Smooth muscle cell (in vitro differentiated cells): ENCODE measurements at regions not wholly inside any gene's neighbourhood (a gene's known extent, or its start where the extent isn't known, plus 50 kb on each side); places are given as distances from the start of the nearest gene placed in this dataset.

ENCODE experiments used
- DNase-seq: peaks from one replicate; lab custom pipeline; 2025; ENCODE audit not compliant: unreplicated experiment; lab: John Stamatoyannopoulos, UW
- H2AFZ ChIP-seq: fragments of 200-600 bp; sonication (generic); 2 replicates; pipeline ENCODE4 v1.6.0; 2016; ENCODE audit warnings: antibody characterized with exemption, low read depth, mild to moderate bottlenecking
- H3F3A ChIP-seq: fragments of 200-600 bp; sonication (generic); 2 replicates; pipeline ENCODE4 v1.6.0; 2017; ENCODE audit warnings: antibody characterized with exemption, low read depth
- H3K27ac ChIP-seq: fragments of 200-600 bp; sonication (generic); 2 replicates; pipeline ENCODE4 v1.5.1; 2016; ENCODE audit warnings: low read depth, mild to moderate bottlenecking
- H3K27me3 ChIP-seq: fragments of 200-600 bp; sonication (generic); 2 replicates; pipeline ENCODE4 v1.6.1; 2016; ENCODE audit warnings: low read depth, mild to moderate bottlenecking
- H3K36me3 ChIP-seq: fragments of 200-600 bp; sonication (generic); 2 replicates; pipeline ENCODE4 v1.5.1; 2016; ENCODE audit warnings: low read depth
- H3K4me1 ChIP-seq: fragments of 200-600 bp; sonication (generic); 2 replicates; pipeline ENCODE4 v1.5.1; 2016; ENCODE audit warnings: low read depth
- H3K4me2 ChIP-seq: fragments of 200-600 bp; sonication (generic); 2 replicates; pipeline ENCODE4 v1.6.0; 2016; ENCODE audit warnings: mild to moderate bottlenecking
- H3K4me3 ChIP-seq: fragments of 200-600 bp; sonication (generic); 2 replicates; pipeline ENCODE4 v1.5.1; 2016; ENCODE audit warnings: mild to moderate bottlenecking
- H3K79me2 ChIP-seq: fragments of 200-600 bp; sonication (generic); 2 replicates; pipeline ENCODE4 v1.6.0; 2016; ENCODE audit warnings: low read depth, mild to moderate bottlenecking
- H3K9ac ChIP-seq: fragments of 200-600 bp; sonication (generic); 2 replicates; pipeline ENCODE4 v1.6.0; 2016; ENCODE audit warnings: low read depth
- H3K9me3 ChIP-seq: fragments of 200-600 bp; sonication (generic); replicated peaks from 2 replicates; pipeline ENCODE4 v1.5.1; 2016; ENCODE audit warnings: low read depth
- H4K20me1 ChIP-seq: fragments of 200-600 bp; sonication (generic); 2 replicates; pipeline ENCODE4 v1.6.0; 2016; ENCODE audit warnings: low read depth
- CTCF ChIP-seq: fragments of 200-600 bp; sonication (generic); IDR thresholded peaks from 2 replicates; pipeline ENCODE4 v1.5.1; 2017; ENCODE audit warnings: borderline replicate concordance, mild to moderate bottlenecking, antibody characterized with exemption; ENCODE audit not compliant: insufficient read depth, poor library complexity, severe bottlenecking
- WGBS: methylation state at CpG from one replicate; pipeline ENCODE4 v1.1.7; 2016; ENCODE audit warnings: low lambda C conversion rate; 5-methylcytosine and 5-hydroxymethylcytosine counted together

DNA sequence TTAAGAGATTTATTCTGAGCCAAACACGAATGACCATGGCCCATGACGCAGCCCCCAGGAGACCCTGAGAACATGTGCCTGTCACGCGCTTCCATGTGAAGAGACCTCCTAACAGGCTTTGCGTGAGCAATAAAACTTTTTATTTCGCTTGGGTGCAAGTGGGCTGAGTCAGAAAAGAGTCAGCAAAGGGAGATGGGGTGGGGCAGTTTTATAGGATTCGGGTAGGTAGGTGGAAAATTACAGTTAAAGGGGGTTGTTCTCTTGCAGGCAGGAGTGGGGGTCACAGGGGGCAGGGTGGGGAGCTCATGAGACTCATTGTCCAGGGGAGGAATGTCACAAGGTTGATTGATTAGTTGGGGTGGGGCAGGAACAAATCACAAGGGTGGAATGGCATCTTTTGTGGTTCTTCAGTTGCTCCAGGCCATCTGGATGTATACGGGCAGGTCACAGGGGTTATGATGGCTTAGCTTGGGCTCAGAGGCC, 77.2 kb upstream of the FTH1 start:
- DNase-seq = no peak
- H3K36me3 ChIP-seq = no peaks in the 10 kb centered on the region
- no peaks in the 10 kb centered on the region for H3K79me2 ChIP-seq
- 79% methylated on average over 8 of the region's 8 CpGs for WGBS
- no peaks in the 10 kb centered on the region for H3K9me3 ChIP-seq
- H3K4me2 ChIP-seq = no peak overlapping the region
- no peak overlapping the region for H2AFZ ChIP-seq
- no peak for TF ChIP-seq CTCF
- no peaks in the 10 kb centered on the region for H3K4me1 ChIP-seq
- H4K20me1 ChIP-seq = no peaks in the 10 kb centered on the region
- H3K4me3 ChIP-seq = no peak overlapping the region
- no peak overlapping the region for H3K27ac ChIP-seq
- H3K9ac ChIP-seq = no peak overlapping the region
- no peaks in the 10 kb centered on the region for H3K27me3 ChIP-seq
- no peaks in the 10 kb centered on the region for H3F3A ChIP-seq

DNA sequence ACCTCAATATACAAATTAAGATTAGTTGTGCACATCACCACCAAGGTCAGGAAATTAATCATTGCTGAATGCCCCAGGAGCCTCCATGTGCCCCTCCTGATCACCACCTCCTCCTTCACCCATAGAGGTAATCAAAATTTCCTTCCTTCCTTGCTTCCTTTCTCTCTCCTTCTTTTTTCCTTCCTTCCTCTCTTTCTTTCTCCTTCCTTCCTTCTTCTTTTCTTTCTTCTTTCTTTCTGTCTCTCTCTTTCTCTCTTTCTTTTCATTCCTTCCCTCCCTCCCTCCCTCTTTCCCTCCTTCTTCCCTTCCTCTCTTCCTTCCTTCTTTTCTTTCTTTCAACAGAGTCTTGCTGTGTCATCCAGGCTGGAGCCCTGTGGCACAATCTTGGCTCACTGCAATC, 67.9 kb upstream of the FTH1 start:
- Histone ChIP-seq H3K4me2 (no peak overlapping the region), H3K36me3 (no peaks in the 10 kb centered on the region), H2AFZ (no peak overlapping the region), H3K79me2 (no peaks in the 10 kb centered on the region), H3K4me3 (no peak overlapping the region), H3K9me3 (no peaks in the 10 kb centered on the region), H3K27me3 (no peaks in the 10 kb centered on the region), H3K27ac (no peak overlapping the region), H3K9ac (no peak overlapping the region), H4K20me1 (no peaks in the 10 kb centered on the region), H3K4me1 (no peaks in the 10 kb centered on the region), H3F3A (no peaks in the 10 kb centered on the region)
- TF ChIP-seq CTCF = no peak
- DNase-seq = no peak

- DNase-seq = no peak
- WGBS = 92% methylated on average over 1 of the region's 1 CpG
- H3K4me1 ChIP-seq = no peaks in the 10 kb centered on the region
Observed at GRCh38 chr11:62034036-62034338, 66.6 kb upstream of the FTH1 start.

More at GRCh38 chr11:62034036-62034338, 66.6 kb upstream of the FTH1 start:
- Histone ChIP-seq H3K36me3 (no peaks in the 10 kb centered on the region), H3K79me2 (no peaks in the 10 kb centered on the region), H3K4me3 (no peak overlapping the region), H3F3A (no peaks in the 10 kb centered on the region), H3K9me3 (no peaks in the 10 kb centered on the region), H3K9ac (no peak overlapping the region), H4K20me1 (no peaks in the 10 kb centered on the region), H3K27me3 (no peaks in the 10 kb centered on the region), H3K27ac (no peak overlapping the region), H3K4me2 (no peak overlapping the region), H2AFZ (no peak overlapping the region)
- TF ChIP-seq CTCF = no peak
